ENCODE measurements at regions not wholly inside any gene's neighbourhood (a gene's known extent, or its start where the extent isn't known, plus 50 kb on each side); places are given as distances from the start of the nearest gene placed in this dataset.
A peak's percentile ranks its signal among the peaks of the same experiment; 100 is the strongest.

DNA sequence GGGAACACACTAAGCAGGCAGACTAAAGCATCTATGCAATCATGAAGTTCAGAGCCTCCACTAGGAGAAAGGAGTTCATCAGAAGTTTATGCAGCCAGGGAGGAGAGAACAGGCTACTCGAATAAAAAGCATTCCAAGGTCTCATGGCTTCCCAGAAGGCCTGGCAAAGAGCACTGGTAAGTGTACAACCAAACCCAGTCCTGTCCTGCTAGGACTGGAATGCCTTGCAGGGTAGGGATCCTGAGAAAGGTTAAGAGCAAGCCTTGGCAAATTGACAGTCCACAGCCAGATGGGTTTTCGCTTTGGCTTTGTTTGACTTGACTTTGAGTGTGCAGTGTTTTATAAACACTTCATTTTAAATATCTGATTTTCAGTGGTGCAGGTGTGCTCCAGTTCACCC lies 133.6 kb upstream of the ATP1B1 start:
- Mint-ChIP-seq H3K9me3 (ENCODE audit: unreplicated experiment) (no peaks in the 10 kb centered on the region), H3K27ac (ENCODE audit: low read depth, unreplicated experiment) (no peak overlapping the region), H3K27me3 (ENCODE audit: insufficient read depth, unreplicated experiment) (no peaks in the 10 kb centered on the region), H3K4me1 (ENCODE audit: insufficient read depth, unreplicated experiment) (no peaks in the 10 kb centered on the region), H3K36me3 (ENCODE audit: insufficient read depth, unreplicated experiment) (no peaks in the 10 kb centered on the region), H3K4me3 (ENCODE audit: unreplicated experiment) (no peak overlapping the region)
- peak; percentile 22 for DNase-seq (ENCODE audit: unreplicated experiment)
- BruUV-seq (replicated peaks): no TSS peak
- intact Hi-C loops (cut with micrococcal nuclease): no loop called here
- CTCF ChIA-PET: no interaction called here
- TF ChIP-seq CTCF (IDR thresholded peaks at IDR 0.05; ENCODE audit: unreplicated experiment): no peak
- POLR2A ChIA-PET: no interaction called here

- H3K36me3 Mint-ChIP-seq (ENCODE audit: insufficient read depth, unreplicated experiment): no peaks in the 10 kb centered on the region
- no peak overlapping the region for H3K4me3 Mint-ChIP-seq (ENCODE audit: unreplicated experiment)
- H3K4me1 Mint-ChIP-seq (ENCODE audit: insufficient read depth, unreplicated experiment): no peaks in the 10 kb centered on the region
- CTCF ChIA-PET: interaction anchor here (0.6 kb wide), 1 partner anchor 199 kb away, joined by 3 read pairs; no protein-coding TSS in a partner anchor
- no TSS peak for BruUV-seq (replicated peaks)
- no peak overlapping the region for H3K27ac Mint-ChIP-seq (ENCODE audit: low read depth, unreplicated experiment)
- no peaks in the 10 kb centered on the region for H3K9me3 Mint-ChIP-seq (ENCODE audit: unreplicated experiment)
- no peaks in the 10 kb centered on the region for H3K27me3 Mint-ChIP-seq (ENCODE audit: insufficient read depth, unreplicated experiment)
- TF ChIP-seq CTCF (IDR thresholded peaks at IDR 0.05; ENCODE audit: unreplicated experiment): no peak
- POLR2A ChIA-PET: no interaction called here
- intact Hi-C loops (cut with micrococcal nuclease): no loop called here
- peak; percentile 54 for DNase-seq (ENCODE audit: unreplicated experiment)
These were observed 132.4 kb upstream of the ATP1B1 start for GRCh38 chr1:168974117-168974516.

DNA sequence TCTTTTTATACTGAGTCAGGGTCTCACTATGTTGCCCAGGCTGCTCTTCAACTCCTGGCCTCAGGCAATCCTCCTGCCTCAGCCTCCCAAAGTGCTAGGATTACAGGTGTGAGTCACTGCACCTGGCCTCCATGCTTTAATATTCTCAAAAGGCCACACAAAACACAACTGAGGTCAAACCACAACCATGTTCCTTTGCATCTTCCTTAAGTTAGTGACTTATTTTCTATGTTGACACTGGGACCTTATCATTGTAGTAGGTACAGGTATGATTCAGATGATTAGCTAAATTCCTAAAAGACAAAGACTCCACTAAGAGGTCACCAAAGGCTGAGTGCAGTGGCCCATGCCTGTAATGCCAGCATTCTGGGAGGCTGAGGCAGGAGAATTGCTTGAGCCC lies 131.9 kb upstream of the ATP1B1 start:
- Mint-ChIP-seq H3K27ac (ENCODE audit: low read depth, unreplicated experiment) (no peak overlapping the region), H3K27me3 (ENCODE audit: insufficient read depth, unreplicated experiment) (no peaks in the 10 kb centered on the region), H3K9me3 (ENCODE audit: unreplicated experiment) (no peaks in the 10 kb centered on the region), H3K36me3 (ENCODE audit: insufficient read depth, unreplicated experiment) (no peaks in the 10 kb centered on the region), H3K4me3 (ENCODE audit: unreplicated experiment) (no peak overlapping the region), H3K4me1 (ENCODE audit: insufficient read depth, unreplicated experiment) (no peaks in the 10 kb centered on the region)
- CTCF ChIA-PET: no interaction called here
- BruUV-seq (replicated peaks): no TSS peak
- TF ChIP-seq CTCF (IDR thresholded peaks at IDR 0.05; ENCODE audit: unreplicated experiment): no peak
- peak; percentile 14 for DNase-seq (ENCODE audit: unreplicated experiment)
- POLR2A ChIA-PET: interaction anchor here (0.7 kb wide), 1 partner anchor 19 kb away, joined by 3 read pairs; no protein-coding TSS in a partner anchor
- intact Hi-C loops (cut with micrococcal nuclease): no loop called here

DNA sequence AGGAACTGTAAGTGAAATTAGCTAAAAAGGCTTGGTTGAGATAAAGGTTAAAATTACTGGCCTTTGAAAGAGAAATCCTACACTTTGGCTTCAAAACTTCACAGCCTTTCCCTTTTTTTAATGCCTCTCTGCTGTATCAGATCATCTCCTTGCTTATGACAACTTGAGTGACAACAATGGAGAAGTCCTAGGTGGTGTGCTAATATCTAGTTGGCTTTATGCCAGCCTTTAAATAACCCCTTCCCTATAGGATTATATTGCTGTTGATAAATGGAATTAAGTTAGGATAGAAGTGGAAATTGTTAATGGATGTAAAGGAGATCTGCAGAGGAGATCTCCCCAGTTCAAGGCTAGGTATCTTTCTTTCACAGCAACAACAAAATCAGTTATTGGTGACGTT lies 130.2 kb upstream of the ATP1B1 start:
- H3K36me3 Mint-ChIP-seq (ENCODE audit: insufficient read depth, unreplicated experiment): no peaks in the 10 kb centered on the region
- H3K27ac Mint-ChIP-seq (ENCODE audit: low read depth, unreplicated experiment): no peak overlapping the region
- ChIA-PET POLR2A (no interaction called here), CTCF (no interaction called here)
- no peak for TF ChIP-seq CTCF (IDR thresholded peaks at IDR 0.05; ENCODE audit: unreplicated experiment)
- H3K4me3 Mint-ChIP-seq (ENCODE audit: unreplicated experiment): no peak overlapping the region
- intact Hi-C loops (cut with micrococcal nuclease): no loop called here
- no peaks in the 10 kb centered on the region for H3K27me3 Mint-ChIP-seq (ENCODE audit: insufficient read depth, unreplicated experiment)
- no peak for DNase-seq (ENCODE audit: unreplicated experiment)
- no peaks in the 10 kb centered on the region for H3K4me1 Mint-ChIP-seq (ENCODE audit: insufficient read depth, unreplicated experiment)
- BruUV-seq (replicated peaks): no TSS peak
- no peaks in the 10 kb centered on the region for H3K9me3 Mint-ChIP-seq (ENCODE audit: unreplicated experiment)
